ENCODE measurements at regions not wholly inside any gene's neighbourhood (a gene's known extent, or its start where the extent isn't known, plus 50 kb on each side); places are given as distances from the start of the nearest gene placed in this dataset.

DNA sequence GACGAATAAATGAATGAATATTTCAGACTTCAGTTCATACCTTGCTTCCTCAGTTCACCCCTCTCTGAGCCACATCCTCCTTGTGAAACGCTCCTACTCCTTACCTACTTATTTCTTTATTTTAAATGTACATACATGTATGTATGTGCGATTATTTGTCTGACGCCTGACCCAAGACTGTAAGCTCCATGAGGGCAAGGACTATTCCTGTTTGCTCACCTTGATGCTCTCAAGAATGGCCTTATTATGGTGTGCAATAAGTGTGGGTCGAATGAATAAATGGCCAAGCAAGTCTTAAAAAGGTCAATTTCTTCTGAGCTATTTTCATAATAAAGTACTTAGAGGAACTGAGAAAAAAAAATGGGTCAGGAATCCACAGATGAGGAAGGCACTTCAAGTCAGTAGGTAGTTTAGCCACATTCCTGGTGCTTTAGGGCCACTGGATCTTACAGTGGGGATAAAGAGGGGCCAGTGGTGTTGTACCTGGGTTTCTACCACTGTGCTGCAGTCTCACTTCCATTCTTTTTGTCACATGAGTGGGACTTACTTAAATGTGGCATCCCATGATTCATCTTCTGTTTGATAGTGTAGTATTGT, 74.7 kb downstream of the SDC1 start:
- DNase-seq, result no peak

DNA sequence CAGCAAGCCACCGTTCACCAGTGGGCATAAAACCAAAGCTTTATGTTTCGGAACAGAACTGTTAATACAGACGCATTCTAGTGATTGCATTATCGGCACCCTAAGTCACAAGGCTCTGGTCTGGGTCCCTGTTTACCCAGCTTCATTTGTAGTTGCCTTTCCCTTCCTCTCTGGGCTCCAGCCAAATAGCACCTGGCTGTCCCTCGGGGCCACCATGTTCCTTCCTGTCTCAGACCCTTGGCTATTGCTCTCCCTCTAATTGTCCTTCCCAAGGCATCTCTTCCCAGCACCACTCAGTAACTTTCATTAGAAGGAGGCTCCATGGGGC, 75.3 kb downstream of the SDC1 start:
- no peak for DNase-seq

DNA sequence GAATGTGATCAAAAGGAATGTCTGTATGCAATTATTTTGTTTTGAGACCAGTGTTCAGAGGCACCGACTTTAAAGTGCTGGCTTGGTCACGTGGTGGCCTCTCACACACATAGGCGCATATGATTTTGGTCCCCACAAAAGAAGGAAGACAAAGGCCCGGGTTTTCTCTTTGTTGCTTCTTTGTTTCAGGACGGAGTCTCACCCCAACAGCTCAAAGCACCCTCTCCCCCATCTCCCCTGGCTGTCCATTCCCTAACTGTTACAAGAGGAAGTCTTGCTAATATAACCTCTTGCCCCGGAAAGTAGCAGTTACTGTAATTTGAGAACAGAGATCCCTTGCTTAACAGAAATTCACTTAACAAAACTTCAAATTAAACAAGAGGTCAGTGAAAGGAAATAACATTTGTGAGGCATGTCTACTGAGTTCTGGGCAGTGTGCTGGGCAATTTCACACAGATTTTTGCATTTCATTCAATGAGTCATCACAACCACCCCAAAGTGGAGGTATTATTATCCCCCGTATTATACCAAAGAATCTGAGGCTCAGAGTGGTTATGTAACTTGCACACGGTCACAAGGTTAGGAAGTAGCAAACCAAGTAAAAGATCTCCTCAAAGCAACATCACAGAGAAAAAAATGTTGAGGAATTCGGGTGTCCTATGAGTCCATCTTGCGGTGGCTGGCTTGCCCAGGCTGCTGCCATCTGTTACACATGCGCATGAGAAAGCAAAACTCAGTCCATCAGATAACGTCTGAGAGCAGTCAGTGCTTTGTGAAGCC, 75.8 kb downstream of the SDC1 start:
- peak; percentile 91 for DNase-seq

DNA sequence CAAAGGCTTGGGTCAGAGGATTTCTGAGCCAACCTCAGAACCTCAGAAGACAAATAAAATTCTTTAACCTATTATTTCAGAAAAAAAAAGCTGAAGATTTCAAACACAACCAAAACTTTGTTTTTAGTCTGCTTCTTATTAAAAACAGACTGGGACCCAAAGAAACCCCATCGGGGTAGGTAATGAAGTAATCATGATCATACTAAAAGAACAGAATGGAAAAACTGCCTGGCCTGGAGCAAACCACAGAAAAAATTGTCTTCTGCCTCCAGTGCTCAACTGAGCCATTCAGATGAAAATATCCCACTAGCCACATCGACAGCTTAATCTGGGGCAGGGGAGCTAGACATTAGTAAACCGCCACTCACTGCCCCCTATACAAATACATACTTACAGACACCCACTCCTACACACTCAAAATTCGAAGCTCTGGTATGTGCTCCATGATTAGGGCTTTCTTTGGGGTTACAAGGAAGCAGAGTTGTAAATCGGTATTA, 76.5 kb downstream of the SDC1 start:
- DNase-seq, result no peak

DNA sequence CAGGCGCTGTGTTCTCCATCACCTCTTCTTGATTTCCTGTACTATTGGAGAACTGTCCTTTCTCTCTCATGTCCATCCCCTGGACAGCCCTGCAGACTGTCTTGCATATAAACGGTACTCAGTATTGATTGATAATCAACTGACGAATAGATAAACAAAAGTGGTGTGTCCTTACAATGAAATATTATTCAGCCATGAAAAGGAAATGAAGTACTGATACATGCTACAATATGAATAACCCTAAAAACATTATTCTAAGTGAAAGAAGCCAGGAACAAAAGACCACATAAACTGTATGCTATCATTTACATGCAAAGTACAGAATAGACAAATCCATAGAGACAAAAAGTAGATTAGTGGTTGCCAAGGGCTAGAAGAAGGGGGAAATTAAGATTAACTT, 77.6 kb downstream of the SDC1 start:
- no peak for DNase-seq

DNA sequence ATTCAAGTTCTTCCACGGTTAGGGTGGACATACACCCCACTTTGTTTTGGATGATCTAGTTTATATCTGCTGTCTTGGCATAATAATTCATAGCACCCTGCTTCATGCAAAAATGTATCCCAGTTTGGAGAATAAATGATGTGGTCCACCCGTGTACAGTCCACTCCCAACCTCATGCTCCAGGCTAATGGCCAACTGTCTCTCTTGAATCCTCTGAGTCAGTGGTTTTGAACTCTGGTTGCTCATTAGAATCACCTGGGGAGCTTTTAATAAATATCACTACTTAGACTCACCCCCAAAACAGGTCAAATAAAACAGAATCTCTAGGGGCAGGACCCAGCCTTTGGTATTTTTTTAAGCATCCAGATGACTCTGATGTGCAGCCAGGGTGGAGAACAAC, 78.5 kb downstream of the SDC1 start:
- DNase-seq, result no peak

DNA sequence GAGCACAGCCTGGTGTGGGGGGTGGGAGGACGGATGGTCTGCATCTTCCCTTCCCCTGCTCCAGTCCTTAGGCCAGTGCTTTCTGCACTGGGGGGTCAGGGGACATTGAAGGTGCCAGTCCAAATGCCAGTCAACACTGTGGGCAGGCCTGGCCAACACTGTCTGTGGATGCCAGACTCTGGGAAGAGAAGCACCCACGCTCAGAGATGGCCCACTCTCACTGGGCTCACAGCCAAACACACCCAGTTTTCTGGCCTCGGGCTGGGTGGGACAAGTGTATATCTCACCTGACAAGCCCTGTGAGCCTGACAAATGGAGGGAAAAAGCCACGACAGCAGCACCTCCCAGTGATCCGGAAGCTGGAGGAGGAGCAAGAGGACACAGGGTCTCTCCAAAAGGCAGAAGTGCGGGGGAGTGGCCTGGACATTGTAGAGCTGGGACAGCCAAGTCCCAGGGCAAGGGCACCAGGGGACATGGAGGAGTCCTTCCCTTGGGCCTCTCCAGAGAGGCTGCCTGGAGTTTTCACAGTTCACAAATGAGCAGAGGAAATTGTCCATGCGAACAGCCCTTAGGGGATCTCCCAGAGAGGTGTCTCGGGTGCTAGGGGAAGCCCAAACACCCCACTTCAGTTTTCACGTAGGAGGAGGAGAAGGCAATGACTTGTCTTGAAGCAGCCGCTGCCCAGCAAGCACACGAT, 79.3 kb downstream of the SDC1 start:
- DNase-seq, result no peak

DNA sequence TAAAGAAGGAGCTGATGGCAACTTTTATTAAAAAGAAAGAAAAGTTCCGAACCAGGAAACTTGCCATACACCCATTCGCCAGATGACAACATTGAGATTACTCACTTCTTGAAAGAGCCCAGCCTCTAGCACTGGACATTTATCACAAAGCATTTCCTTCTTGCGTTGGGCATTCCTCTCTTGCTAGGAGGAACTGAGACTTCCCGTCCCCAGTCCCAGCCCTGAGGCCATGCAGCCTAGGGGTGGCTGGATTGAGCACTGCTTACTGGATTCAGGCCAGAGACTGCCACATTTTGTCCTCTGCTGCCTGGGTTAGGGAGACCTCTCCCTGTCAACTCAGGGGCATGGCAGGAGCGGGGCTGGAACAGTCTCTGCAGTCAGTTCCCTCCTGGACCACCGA, 80.1 kb downstream of the SDC1 start:
- no peak for DNase-seq

DNA sequence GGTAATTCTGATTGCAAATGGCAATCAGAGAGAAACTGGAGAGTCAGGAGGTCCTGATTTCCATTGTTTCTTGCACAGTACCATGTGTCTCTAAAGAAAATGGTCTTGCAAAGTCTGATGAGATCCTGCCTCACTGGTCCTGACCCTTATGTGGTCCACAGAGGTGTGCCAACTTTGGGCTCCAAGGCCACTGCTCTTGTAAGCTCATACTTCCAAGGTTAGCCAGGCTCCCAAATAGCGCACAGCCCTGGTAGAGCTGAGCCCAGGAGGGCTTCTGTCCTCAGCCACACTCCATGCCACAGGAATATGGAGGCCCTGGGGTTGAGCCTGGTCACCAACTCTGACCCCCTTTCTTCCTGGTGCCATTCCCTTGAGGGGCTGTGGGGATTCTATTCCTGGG, 80.7 kb downstream of the SDC1 start:
- no peak for DNase-seq

DNA sequence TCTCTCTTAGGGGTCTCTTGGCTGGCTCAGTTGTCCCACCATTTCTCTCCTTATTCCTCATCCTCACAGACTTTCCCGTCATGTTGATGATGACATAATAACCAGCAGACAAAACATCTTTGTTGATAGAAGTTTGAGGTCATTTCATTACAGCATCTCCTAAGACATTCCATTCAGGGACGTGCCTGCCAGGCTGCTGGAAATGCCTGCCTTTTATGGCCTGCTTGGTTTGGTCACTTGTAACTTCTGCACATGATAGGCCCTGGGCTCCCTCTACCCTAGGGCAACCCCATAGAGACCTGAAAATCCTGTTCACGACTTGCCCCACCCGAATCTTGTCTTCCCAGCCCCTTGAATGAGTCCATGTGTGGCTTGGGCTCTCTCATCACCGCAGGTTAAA, 81.7 kb downstream of the SDC1 start:
- DNase-seq, result no peak

DNA sequence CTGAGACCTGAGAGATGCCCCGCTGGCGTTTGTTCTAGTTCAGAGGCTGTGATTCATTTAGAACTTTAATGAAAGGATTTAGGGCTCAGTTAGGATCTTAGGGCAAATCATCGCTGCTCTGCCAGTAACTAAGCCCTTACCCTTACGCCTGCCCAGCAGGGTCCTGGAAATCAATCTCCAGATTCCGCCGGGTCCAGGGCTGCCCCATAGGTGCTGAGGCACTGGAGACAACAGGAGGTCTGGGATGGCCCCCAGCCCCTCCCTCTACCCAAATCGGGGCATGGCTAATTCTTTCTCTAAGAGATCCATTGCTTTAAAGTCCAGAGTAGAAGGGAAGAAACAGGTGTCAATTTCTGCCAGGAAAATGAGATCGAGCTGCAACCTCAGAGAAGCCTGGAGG, 83.1 kb downstream of the SDC1 start:
- DNase-seq, result no peak

DNA sequence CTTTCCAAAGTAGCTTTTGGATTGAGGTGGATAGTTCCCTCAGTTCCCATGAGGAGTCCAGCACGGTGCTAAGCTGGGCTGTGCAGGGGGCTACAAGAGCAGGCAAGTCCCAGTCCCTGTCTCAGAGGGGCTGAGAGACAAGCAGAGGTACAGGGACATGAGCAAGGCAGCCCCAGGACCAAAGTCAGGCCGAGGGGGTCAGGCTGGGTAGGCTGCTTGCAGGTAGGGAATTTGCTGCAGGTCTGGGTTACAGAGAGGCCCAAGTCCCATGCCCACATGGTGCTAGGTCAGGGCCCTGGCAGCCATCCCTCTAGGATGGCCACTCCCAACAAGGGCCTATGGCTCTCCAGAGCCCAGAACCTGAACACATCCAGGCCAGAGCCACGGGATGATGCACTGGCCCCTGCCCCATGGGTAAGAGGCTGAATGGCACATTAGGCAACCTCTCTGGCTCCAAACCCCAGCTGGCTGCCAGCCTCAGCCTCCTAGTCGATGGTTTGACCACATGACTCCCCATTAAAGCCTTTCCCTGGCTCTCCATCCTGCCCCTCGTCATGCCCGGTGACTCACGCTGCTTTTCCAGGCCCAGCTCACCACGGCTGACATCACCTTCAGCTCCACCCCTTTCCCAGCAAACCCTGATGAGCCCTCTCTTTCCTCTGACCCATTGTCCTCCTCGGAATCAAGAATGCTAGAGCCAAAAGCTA, 83.7 kb downstream of the SDC1 start:
- peak; percentile 96 for DNase-seq

DNA sequence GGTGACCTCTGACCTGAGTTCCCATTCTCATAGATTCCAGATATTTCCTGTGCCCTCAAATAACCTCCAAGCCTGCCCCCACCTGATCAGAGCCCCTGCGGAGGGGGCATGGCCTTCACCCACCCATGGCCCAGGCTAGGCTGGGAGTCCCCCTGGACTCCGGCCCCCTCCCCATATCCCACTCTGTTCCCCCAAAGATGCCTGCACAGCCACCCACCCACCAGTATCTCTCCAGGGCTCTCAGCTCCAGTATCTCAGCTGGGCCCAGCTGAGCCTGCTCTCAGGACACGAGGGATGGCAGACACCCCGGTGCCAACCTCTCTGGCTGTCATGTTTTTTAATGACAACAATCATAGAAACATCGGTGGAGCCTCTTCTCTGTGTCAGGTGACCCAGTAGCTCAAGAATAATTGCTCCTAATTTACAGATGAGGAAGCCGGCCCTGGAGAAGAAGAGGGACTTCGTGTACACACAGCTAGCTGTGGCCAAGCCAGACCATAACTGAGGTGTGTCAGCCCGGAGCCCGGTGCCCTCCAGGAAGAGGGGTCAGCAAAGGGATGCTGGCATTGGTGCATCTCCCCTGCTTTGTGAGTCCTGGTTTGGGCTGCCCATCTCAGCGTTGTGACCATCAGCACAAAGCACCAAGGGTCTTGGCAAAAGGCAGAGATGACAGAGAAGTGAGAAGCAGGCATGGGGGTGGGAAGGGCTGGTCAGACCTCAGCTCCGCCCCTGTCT, 84.4 kb downstream of the SDC1 start:
- DNase-seq, result no peak

DNA sequence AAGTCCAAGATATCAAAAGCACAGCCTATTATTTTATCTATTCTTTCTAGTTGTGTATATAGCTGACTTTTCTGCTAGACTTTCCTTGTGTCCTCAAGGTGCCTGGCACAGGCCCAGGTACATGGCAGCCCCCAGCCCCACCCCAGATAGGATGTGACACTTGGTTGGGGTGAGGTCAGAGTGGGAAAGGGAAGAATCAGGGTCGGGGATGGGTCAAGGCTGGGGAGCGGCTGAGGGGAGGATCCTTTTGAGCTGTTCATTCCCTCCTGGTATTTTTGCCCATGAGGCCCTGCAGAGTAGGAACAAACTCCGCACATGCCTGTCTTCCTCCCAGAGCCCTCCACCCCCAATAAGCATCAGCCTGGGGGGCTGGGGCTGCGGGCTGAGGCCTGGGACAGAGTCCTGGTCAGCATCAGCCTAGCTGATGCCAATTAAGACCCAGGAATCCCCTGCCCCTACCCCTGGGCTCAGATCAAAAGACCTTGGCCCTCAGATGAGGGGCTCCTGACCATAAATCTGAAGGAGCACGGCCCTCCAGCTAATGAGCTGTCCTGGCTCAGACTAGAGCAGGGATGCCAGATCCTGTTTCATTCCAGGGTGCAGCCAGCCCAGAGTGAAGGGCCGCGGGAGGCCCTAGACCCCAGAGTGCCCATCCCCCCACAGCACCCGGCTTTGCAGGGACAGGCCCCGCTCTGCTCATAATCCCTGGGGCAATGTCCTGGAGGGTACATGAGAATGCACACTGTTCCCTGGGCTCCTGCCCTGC, 85.3 kb downstream of the SDC1 start:
- no peak for DNase-seq

DNA sequence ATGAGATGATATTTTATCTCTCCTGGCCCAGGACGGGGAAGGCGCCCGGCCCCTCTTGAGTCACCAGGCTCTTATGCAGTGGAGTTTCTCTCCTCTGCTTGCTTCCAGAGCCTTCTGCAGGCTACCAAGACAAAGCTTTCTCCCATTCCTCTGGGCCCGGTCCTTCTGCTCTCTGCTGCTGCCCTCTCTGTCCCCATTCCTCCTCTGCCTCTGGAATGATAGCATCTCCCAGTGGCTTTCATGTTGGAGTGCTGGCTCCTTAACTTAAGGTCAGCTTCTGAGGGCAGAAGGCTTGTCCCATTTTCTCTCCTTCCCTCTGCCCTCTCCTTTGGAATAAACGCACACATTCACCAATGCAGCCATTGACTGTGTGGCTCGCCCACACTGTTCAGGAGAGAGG, 86.2 kb downstream of the SDC1 start:
- no peak for DNase-seq

DNA sequence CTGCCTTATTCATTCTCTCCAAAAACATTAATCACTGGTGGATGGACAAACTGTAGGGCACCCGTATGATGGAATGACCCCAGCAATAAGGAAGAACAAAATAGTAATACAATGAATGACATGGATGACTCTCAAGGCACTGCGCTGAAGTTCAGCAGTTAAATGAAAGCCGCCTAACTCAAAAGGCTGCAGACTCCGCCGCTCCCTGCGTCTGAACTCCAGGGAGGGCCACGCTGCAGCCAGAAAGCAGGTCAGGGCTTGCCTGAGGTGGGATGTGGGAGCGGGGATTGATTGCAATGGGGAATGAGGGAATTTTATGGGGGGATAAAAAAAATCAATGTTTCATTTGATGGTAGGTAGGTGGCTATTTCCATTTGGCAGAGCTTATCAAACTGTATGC, 86.5 kb upstream of the LAPTM4A start:
- DNase-seq, result no peak

DNA sequence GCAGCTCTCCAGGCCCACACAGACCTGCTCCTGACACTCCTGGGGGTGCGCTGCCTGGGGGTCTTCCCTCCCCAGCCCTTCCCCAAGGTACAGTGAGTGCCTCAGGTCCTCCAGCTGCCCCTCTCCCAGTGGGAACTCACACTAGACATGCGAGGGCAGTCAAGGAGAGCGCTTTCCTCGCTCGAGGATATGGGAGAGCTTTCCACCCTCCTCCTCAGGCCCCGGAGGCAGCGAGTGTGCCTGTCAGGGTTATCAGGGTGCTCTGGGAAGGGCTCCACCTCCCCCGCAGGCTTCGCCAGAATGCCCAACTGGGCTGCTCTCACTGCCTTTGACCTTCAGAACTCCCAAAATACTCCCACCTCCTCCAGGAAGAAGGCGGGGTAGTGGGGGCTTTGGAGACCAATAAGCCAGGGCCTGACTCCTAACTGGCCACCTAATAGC, 85.7 kb upstream of the LAPTM4A start:
- no peak for DNase-seq

DNA sequence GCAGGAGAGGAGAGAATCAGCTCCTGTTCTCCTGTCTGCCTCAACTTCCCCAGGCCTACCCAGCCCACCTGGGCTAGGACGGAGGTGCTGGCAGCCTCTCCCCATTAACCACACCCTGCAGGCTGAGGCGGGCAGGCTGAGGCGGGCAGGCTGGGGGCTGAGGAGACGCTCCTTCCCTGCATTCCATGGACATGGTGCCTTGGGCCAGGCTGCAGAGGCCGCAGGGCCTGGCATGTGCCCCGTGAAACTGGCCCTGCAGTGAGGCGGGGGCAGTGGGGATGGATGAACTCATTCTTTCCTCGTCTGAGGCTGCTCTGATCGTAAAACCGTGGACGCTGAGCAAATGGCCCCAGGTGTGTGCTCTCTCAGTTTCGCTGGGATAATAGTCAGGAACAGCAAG, 84.7 kb upstream of the LAPTM4A start:
- DNase-seq, result no peak

DNA sequence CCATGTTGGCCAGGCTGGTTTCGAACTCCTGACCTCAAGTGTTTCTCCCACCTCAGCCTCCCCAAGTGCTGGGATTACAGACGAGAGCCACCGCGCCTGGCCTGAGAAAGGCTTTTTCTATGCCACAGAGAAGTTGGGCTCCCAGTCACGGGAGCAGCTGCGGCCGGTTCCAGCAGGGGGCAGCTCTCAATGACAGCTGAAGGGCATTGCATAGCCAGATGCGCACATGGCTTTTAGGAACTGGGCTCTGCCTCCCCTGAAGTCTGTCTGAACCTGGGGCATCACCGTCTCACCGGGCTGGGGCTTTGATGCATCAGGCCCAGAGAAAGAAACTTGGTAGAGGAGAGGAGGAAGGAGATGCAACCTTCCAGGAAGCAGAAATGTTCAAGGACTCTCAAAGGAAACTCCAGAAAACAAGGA, 84.2 kb upstream of the LAPTM4A start:
- peak; percentile 64 for DNase-seq

DNA sequence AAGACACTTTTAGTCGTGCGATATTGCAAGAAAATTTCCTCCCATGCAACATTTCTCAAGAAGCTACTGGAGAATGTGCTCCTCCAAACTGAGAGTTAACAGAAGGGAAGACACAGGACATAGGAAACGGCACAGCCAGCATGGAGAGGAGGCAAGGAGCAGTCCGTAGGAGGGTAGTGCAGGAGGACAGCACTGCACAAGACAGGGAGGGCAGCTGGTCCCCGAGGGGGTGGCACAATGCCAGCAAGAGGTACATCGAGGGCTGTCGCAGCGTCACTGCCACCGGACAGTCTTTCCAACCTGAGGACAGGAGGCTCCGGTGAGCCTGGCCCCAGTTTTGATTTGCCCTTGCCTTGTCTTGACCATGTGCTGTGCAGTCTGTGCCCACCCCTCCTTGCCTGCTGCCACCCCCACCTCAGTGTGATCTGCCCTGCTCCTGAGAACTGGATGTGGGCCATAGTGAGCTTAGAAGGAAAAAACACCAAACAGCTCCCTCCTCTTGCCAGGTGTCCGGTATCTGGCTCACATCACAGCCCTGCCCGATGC, 81.6 kb upstream of the LAPTM4A start:
- no peak for DNase-seq

DNA sequence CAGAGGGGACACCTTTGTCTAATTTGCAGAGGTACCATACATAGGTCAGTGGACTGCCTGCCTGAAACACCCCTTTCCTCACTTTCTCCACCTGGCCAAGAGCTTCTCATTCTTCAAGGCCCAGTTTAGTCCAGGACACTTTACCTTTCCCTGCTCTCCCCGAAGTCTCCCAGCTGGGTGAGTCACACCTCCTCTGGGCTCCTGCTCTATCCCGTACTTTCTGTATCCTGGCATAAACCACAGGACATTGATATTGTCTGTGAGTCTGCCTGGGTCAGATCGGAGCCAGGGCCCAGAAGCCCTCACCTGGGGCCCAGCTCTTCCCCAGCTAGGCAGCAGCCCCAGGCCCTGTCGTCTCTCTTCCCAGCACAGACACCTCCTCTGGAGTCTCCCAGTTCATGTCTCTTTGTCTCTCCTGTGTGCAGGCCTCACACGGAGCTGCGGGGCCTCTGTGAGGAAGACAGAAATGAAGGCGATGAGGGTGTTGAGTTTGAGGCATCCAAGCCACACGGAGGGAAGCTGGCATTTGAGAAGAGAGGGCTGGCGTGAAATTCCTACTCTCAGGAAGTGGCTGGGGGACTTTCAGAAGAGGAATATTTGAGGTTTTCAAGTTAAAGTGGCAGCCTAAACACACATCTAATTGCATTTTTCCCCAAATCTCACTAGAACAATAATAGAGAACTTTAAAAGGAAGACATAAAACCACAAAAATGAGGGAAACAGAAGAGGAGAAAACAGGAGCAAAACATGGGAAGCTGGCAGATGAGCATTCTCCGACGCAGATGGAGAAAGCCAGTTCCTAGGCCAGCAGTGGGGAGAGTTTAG, 79.6 kb upstream of the LAPTM4A start:
- DNase-seq, result peak; percentile 22
